HG02642 (cell line): ENCODE measurements at regions not wholly inside any gene's neighbourhood (a gene's known extent, or its start where the extent isn't known, plus 50 kb on each side); places are given as distances from the start of the nearest gene placed in this dataset.
"Not testable (repeated sequence)": the region's sequence is repeated elsewhere in the genome, so short reads cannot be mapped to it uniquely, and the experiment has no call there.

ENCODE experiments used
- ATAC-seq: cut with Tn5 transposase; IDR thresholded peaks from one replicate; pipeline ENCODE4 v1.9.1; 2021; ENCODE audit warnings: mild to moderate bottlenecking; ENCODE audit not compliant: unreplicated experiment, poor library complexity

DNA sequence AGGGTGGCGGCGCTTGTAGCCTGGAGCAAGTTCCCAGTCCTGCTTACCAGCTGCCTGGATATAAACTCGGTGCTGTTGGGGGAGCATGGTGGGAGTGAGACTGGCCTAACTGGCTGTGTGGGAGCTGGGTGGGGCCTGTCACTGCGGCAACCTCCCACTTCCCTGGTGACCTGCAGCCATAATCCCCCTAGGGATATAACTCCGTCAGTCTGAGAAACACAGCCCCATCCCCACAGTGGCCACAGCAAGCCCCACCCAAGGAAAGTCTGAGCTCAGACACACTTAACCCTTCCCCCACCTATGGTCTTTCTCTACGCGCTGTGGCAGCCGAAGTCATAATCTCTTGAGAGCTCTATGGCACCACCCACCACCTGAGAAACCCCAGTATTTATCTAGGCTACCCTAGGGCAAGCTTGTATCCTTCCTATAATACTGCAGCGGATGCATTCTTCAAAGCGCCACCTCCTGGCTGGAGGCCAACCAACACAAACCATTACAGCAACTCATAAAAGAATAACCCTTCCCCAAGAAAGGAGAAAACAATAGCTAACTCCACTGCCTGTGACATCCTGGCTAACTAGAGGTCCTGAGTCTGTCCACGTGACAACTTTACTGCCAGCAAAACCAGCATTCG is 57.4 kb downstream of the ZNF648 start:
- ATAC-seq, result no peak

DNA sequence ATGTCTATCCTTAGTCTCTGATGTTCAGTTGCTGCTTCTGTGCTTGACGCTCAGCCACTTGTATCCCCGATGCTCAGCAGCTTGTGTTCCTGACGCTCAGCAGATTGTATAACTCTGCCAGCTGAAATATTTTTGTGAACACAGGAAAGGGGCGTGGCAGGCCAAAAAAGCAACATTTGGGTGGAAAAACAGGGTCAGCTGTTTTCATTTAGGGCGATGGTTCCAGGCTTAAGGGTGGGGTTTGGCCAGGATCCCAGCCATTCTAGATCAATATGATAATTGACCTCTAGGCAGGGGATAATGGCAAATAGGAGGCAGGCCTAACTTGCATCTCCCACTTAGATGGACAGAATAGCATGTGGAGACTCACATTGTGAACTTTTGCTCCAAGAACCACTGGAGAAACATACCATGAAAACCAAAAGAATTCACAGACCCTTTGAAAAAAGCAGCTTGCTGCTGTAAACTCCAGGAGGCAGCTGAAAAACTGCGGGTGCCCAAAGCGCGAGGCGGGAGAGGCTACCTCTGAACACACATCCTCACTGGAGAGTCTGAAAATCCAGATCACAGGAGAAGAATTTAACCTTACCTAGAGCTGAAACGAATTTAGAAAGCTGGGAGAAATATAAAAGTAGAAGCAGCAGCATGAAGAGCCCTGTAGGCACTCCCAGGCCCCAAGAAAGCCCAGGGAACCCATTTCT is 58.3 kb downstream of the ZNF648 start:
- ATAC-seq, result no peak

GRCh38 chr1:182002570-182002969 is 58.9 kb downstream of the ZNF648 start:
- no peak for ATAC-seq

- no peak for ATAC-seq
These were observed 62.7 kb downstream of the ZNF648 start for GRCh38 chr1:181998858-181999257.

GRCh38 chr1:181992072-181992471 is 69.4 kb downstream of the ZNF648 start:
- ATAC-seq, result no peak

GRCh38 chr1:181990728-181991127 is 70.8 kb downstream of the ZNF648 start:
- no peak for ATAC-seq

- no peak for ATAC-seq
These were observed 72.1 kb downstream of the ZNF648 start for GRCh38 chr1:181989261-181989920.

GRCh38 chr1:181987996-181988395 is 73.5 kb downstream of the ZNF648 start:
- ATAC-seq, result no peak

DNA sequence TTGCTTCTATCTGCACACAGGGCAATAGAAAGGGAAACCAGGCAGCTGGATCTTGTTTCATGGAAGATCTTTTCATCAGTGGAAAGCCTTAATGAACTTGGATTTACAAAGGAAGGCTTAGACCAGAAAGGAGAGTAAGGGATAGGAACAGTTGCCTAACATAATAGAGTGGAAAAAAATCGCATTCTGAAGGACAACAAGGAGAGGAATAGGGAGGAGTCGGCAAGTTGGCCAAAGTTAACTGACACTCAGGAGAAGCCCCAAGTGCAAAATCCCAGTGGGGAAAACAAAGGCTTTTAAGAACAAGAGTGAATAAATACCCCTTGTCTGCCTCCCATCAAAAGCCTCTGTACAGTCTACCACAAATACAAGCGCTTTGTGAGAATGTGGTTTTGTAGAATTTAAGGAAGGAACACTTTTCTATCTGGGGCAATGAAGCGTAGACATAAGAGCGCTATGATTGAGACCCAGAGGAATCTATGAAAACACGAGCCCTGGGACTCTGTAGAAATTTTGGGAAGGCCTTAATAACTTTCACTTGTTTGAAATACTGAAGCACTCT is 74.1 kb downstream of the ZNF648 start:
- no peak for ATAC-seq

- ATAC-seq, result no peak
These were observed 74.6 kb downstream of the ZNF648 start for GRCh38 chr1:181986907-181987305.

- no peak for ATAC-seq
These were observed 75.3 kb downstream of the ZNF648 start for GRCh38 chr1:181985936-181986906.

DNA sequence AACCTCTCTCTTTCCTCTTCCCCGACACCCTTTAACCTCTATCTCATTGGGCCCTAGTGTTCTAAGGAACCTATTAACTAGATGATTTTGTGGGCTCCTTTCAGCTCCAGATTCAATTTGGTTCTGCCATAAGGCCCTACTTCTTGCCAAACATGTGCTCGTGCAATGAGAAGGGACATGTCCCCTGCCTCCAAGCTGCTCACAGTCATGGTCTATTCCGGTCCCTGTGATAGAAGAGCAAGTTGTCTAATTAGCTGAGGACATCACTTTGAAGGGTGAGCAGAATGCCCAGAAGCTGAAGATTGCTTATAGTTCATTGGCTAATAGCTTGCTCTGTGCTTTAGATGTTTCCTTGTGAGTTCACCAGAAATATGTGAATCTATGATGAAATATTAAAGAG is 76.2 kb downstream of the ZNF648 start:
- ATAC-seq, result no peak

DNA sequence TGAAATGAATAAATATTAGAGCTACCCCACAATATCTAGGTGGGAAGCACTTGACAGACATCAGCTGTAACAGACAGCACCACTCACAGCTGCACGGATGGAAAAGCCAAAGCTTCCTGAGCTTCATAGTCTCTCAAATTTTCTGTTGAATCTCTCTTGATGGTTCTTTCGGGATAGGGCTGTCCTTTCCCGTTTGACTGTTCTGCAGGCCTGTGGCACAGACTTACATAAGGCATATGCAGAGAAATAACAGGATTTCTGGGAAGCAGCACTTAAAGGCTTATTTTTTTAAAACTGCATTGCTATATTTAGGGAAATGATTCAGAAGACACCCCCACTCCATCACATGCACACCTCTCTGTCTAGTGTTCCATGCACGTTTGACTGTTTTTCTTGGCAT is 77.5 kb downstream of the ZNF648 start:
- ATAC-seq, result no peak

- ATAC-seq, result no peak
These were observed 79.7 kb downstream of the ZNF648 start for GRCh38 chr1:181981821-181982220.

DNA sequence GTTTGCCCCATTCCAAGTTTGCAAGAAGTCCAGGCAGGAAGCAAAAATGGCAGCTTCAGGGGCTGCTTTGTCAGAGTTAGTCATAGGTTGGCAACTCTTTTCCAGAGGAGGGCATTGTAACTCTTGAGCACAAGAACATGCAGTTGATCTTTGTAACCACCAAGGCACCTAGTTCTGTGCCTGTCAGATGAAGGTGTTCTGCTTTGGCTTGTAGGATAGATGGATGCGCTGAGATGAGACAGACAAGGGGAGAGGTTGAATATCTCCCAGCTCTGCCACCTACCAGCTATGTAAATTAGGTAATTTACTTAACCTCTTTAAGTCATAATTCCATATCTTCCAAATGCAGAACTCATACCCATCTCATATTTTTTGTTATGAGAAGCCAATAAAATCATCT is 89.3 kb downstream of the ZNF648 start:
- no peak for ATAC-seq

- no peak for ATAC-seq
These were observed 90.1 kb downstream of the ZNF648 start for GRCh38 chr1:181971424-181971823.

DNA sequence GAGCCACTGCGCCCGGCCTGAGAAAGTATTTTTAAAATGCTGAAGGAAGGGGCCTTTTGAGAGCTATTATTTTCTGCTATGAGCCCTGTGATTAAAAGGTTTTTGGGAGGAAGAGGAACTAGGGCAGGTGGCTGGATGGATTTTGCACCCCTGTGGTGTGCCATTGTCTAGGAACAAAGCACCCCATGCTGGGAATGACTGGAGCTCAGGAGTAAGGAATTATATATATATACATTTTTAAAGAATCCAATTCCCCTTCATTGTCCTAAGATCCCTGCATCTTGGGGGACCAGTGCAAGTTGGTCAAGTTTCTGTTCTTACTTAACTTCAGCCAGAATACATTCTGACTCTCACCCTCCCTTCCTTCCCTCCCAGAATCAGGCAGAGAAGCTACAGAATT is 91.6 kb downstream of the ZNF648 start:
- ATAC-seq, result no peak

GRCh38 chr1:181954696-181955095 is 106.8 kb downstream of the ZNF648 start:
- not testable (repeated sequence) for ATAC-seq

- ATAC-seq, result not testable (repeated sequence)
These were observed 107.3 kb downstream of the ZNF648 start for GRCh38 chr1:181954178-181954577.

- no peak for ATAC-seq
These were observed 107.9 kb downstream of the ZNF648 start for GRCh38 chr1:181953596-181953995.
